Lower lobe of right lung (tissue), 2 donors: ENCODE measurements at regions not wholly inside any gene's neighbourhood (a gene's known extent, or its start where the extent isn't known, plus 50 kb on each side); places are given as distances from the start of the nearest gene placed in this dataset.

Source experiments
- ATAC-seq, 2 donors: fragments of 200-7000 bp; cut with Tn5 transposase; one replicate each; pipeline ENCODE4 v1.9.1; 2020 to 2022; ENCODE audit warnings: mild to moderate bottlenecking in 2 of 2, moderate library complexity in 2 of 2
- DNase-seq: peaks from one replicate; pipeline ENCODE4 v3.0.0-alpha.2; 2020
- H3K27ac ChIP-seq: fragments of 200-600 bp; one replicate; pipeline ENCODE4 v1.8.0; 2022
- H3K27me3 ChIP-seq: fragments of 200-600 bp; one replicate; pipeline ENCODE4 v1.8.0; 2022; ENCODE audit warnings: low read depth
- H3K36me3 ChIP-seq: fragments of 200-600 bp; one replicate; pipeline ENCODE4 v1.8.0; 2022; ENCODE audit warnings: mild to moderate bottlenecking
- H3K4me1 ChIP-seq: fragments of 200-600 bp; one replicate; pipeline ENCODE4 v1.8.0; 2022
- H3K4me3 ChIP-seq: fragments of 200-600 bp; one replicate; pipeline ENCODE4 v1.8.0; 2022; ENCODE audit warnings: mild to moderate bottlenecking
- H3K9me3 ChIP-seq: fragments of 200-600 bp; one replicate; pipeline ENCODE4 v1.8.0; 2022
- intact Hi-C: fragments of 100-400 bp; cut with DNase I; formaldehyde crosslinking; loops from one replicate; pipeline ENCODE4 v1.11.0; 2022
- TF ChIP-seq, protein P1 (sequence below): fragments of 200-600 bp; IDR thresholded peaks from one replicate; pipeline ENCODE4 v1.8.0; 2022; ENCODE audit warnings: antibody characterized with exemption, mild to moderate bottlenecking
- donor health status: DM: no; HTN: yes; CAD: no; lungs with severe emphysema.

DNA sequence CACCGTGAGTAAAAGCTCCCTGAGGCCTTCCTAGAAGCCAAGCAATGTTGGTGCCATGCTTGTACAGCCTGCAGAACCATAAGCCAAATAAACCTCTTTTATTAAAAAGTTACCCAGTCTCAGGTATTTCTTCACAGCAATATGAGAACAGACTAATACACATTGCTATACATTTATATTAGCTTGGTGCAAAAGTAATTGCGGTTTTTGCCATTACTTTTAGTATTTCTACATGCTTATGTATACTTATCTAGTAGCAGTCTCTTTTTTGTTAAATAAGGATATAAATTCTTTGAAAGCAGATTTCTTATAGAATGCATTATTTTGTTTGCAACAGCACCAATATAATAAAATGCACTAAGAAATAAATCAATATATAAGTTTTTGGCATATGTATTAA, 619.6 kb downstream of the FSCB start:
- H3K27ac ChIP-seq, result no peak overlapping the region
- no peaks in the 10 kb centered on the region for H3K36me3 ChIP-seq
- no peaks in the 10 kb centered on the region for H3K9me3 ChIP-seq
- TF ChIP-seq, protein P1, sequence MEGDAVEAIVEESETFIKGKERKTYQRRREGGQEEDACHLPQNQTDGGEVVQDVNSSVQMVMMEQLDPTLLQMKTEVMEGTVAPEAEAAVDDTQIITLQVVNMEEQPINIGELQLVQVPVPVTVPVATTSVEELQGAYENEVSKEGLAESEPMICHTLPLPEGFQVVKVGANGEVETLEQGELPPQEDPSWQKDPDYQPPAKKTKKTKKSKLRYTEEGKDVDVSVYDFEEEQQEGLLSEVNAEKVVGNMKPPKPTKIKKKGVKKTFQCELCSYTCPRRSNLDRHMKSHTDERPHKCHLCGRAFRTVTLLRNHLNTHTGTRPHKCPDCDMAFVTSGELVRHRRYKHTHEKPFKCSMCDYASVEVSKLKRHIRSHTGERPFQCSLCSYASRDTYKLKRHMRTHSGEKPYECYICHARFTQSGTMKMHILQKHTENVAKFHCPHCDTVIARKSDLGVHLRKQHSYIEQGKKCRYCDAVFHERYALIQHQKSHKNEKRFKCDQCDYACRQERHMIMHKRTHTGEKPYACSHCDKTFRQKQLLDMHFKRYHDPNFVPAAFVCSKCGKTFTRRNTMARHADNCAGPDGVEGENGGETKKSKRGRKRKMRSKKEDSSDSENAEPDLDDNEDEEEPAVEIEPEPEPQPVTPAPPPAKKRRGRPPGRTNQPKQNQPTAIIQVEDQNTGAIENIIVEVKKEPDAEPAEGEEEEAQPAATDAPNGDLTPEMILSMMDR, result no peak
- no peak overlapping the region for H3K4me3 ChIP-seq
- intact Hi-C loops, result no loop called here
- ATAC-seq, result no peak
- DNase-seq, result no peak
- no peaks in the 10 kb centered on the region for H3K4me1 ChIP-seq
- no peaks in the 10 kb centered on the region for H3K27me3 ChIP-seq

DNA sequence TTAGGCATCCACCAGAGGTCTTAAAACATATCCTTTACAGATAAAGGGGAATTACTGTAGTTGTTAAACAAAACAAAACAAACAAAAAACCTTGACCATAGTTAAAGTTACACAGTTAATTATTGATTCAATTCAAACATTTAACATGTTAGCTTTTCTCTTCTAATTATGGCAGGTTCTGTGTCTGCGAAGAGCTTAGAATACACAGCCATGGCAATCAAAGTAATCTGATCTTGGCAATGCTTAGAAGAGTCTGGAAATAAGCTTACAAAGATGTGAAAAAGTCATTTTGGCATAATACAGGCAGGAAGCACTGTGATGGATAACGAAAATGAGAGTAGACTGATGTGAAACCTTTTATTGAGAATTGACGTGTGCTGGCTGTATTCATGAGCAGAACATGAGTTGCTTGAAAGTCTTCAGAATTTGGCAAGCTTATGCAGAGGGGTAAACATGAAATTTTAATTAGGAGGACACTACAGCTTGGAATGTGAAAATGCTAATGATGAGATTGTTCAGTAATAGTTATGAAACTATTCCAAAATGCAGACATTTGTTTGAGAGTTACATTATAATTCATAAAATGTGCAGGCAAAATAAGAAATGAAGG, 629.6 kb downstream of the FSCB start:
- H3K27ac ChIP-seq, result no peak overlapping the region
- intact Hi-C loops, result no loop called here
- DNase-seq (no peak), ATAC-seq (no peak)
- no peak overlapping the region for H3K4me3 ChIP-seq
- no peaks in the 10 kb centered on the region for H3K4me1 ChIP-seq
- H3K36me3 ChIP-seq, result no peaks in the 10 kb centered on the region
- H3K9me3 ChIP-seq, result no peaks in the 10 kb centered on the region
- TF ChIP-seq, protein P1, result no peak
- no peaks in the 10 kb centered on the region for H3K27me3 ChIP-seq

DNA sequence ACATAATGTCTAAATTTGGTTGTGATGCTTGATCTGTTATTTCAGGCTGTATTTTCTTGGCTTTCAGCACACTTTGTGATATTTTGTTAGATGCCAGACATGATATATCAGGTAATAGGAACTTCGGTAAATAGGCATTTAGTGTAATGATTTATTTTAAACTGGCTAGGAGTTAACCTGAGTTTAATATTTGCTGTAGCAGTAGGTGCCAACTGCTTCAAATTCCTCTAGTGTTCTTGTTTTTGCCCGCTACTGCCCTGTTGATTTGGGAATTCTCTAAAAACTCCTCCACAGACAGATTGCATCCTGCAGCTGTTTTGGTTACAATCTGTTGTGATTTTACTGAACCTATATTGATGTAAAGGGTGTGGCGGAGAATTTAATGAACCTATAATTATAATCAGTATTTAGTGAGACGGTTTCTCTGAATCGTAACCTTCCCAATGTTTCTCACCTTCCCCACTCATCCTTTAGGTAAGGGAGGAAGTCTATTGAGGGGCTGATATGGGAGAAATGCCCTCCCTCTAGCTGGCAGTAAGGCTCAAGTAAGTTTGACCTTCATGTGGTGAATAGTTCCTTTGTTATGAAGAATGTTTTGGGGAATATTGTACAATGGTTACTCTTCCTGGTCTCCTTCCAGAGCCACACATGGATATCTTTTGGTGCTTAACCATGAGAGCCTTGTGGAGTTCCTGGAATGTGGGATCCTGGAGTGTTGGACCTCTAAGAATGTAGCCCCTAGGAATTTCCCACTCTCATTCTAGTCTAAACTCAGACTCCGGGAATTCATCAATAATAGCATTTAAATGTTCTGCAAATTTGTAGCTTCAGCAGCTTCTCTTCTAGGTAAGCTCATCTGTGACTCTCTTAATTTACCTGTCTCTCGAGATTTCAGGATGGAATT, 634.1 kb downstream of the FSCB start:
- intact Hi-C loops, result no loop called here
- TF ChIP-seq, protein P1, result no peak
- Histone ChIP-seq H3K36me3 (no peaks in the 10 kb centered on the region), H3K27ac (no peak overlapping the region), H3K27me3 (no peaks in the 10 kb centered on the region), H3K4me1 (no peaks in the 10 kb centered on the region), H3K9me3 (no peaks in the 10 kb centered on the region), H3K4me3 (no peak overlapping the region)
- DNase-seq, result no peak
- no peak for ATAC-seq

DNA sequence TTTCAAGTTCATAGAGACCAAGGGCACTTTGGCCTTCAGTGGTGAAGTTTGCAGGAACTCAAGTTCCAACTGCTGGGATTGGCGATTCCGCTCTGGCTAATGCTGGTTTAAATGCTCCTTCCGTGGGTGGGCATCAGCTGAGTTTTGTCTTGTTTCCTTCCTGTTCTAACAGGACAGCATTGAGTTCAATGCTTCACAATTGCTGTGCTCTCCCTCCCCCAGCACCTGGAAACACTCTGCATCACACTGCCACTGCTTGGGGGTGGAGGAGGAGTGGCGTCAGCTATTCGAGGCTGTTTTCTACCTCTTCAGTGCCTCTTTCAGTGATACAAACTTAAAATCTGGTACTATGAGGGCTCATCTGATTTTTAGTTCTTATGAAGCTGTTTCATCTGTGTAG, 634.9 kb downstream of the FSCB start:
- H3K27me3 ChIP-seq, result no peaks in the 10 kb centered on the region
- DNase-seq, result no peak
- H3K4me3 ChIP-seq, result no peak overlapping the region
- H3K9me3 ChIP-seq, result no peaks in the 10 kb centered on the region
- no peaks in the 10 kb centered on the region for H3K4me1 ChIP-seq
- no peak for ATAC-seq
- TF ChIP-seq, protein P1, result no peak
- intact Hi-C loops, result no loop called here
- no peaks in the 10 kb centered on the region for H3K36me3 ChIP-seq
- no peak overlapping the region for H3K27ac ChIP-seq

DNA sequence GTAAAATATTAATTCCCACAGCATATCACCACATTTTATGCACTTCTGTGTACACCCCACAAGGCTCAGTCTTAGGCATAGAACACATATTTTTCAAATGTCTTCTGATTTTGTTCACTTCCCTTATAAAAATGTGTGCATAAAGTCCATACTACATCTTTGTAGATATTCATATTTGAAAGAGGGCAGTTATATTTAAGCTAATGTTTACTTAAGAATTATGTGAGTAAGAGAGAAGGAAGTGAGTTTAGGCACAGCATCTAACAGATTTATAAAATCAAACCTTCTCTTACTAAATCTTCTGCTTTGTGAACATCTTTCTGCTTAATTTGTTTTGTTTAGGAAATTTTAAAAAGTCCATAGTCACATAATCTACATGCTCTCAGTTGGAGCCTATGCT, 648.1 kb downstream of the FSCB start:
- no peak overlapping the region for H3K4me3 ChIP-seq
- H3K27me3 ChIP-seq, result no peaks in the 10 kb centered on the region
- DNase-seq (no peak), ATAC-seq (no peak)
- H3K27ac ChIP-seq, result no peak overlapping the region
- intact Hi-C loops, result no loop called here
- TF ChIP-seq, protein P1, result no peak
- no peaks in the 10 kb centered on the region for H3K9me3 ChIP-seq
- no peaks in the 10 kb centered on the region for H3K36me3 ChIP-seq
- no peaks in the 10 kb centered on the region for H3K4me1 ChIP-seq
